ENCODE measurements at regions not wholly inside any gene's neighbourhood (a gene's known extent, or its start where the extent isn't known, plus 50 kb on each side); places are given as distances from the start of the nearest gene placed in this dataset.

- no peak overlapping the region for H3K4me3 ChIP-seq (ENCODE audit: control insufficient read depth, low read depth, low read length)
- no peak for TF ChIP-seq CTCF (IDR thresholded peaks at IDR 0.05; ENCODE audit: control insufficient read depth, insufficient read depth, low read depth, low read length, missing control alignments)
- DNase-seq (ENCODE audit: low read depth), result peak; percentile 32
Measured at GRCh38 chr7:91519241-91520158, 255.3 kb downstream of the FZD1 start.

- no peak overlapping the region for H3K4me3 ChIP-seq (ENCODE audit: control insufficient read depth, low read depth, low read length)
- no peak for TF ChIP-seq CTCF (IDR thresholded peaks at IDR 0.05; ENCODE audit: control insufficient read depth, insufficient read depth, low read depth, low read length, missing control alignments)
- DNase-seq (ENCODE audit: low read depth), result no peak
Measured at GRCh38 chr7:91520645-91521044, 256.4 kb downstream of the FZD1 start.

- no peak for TF ChIP-seq CTCF (IDR thresholded peaks at IDR 0.05; ENCODE audit: control insufficient read depth, insufficient read depth, low read depth, low read length, missing control alignments)
- H3K4me3 ChIP-seq (ENCODE audit: control insufficient read depth, low read depth, low read length), result no peak overlapping the region
- DNase-seq (ENCODE audit: low read depth), result no peak
Measured at GRCh38 chr7:91526404-91526803, 262.2 kb downstream of the FZD1 start.

- DNase-seq (ENCODE audit: low read depth), result no peak
- no peak overlapping the region for H3K4me3 ChIP-seq (ENCODE audit: control insufficient read depth, low read depth, low read length)
- TF ChIP-seq CTCF (IDR thresholded peaks at IDR 0.05; ENCODE audit: control insufficient read depth, insufficient read depth, low read depth, low read length, missing control alignments), result no peak
Measured at GRCh38 chr7:91527460-91527859, 263.2 kb downstream of the FZD1 start.

- H3K4me3 ChIP-seq (ENCODE audit: control insufficient read depth, low read depth, low read length), result no peak overlapping the region
- no peak for TF ChIP-seq CTCF (IDR thresholded peaks at IDR 0.05; ENCODE audit: control insufficient read depth, insufficient read depth, low read depth, low read length, missing control alignments)
- no peak for DNase-seq (ENCODE audit: low read depth)
Measured at GRCh38 chr7:91533996-91534395, 269.8 kb downstream of the FZD1 start.

GRCh38 chr7:91537260-91538152 is 273.3 kb downstream of the FZD1 start:
- DNase-seq (ENCODE audit: low read depth), result no peak
- H3K4me3 ChIP-seq (ENCODE audit: control insufficient read depth, low read depth, low read length), result no peak overlapping the region
- no peak for TF ChIP-seq CTCF (IDR thresholded peaks at IDR 0.05; ENCODE audit: control insufficient read depth, insufficient read depth, low read depth, low read length, missing control alignments)

Measured in AG09309 (cell line).